HG03469 (cell line): ENCODE measurements at regions not wholly inside any gene's neighbourhood (a gene's known extent, or its start where the extent isn't known, plus 50 kb on each side); places are given as distances from the start of the nearest gene placed in this dataset.
"Not testable (repeated sequence)": the region's sequence is repeated elsewhere in the genome, so short reads cannot be mapped to it uniquely, and the experiment has no call there.

ENCODE experiments used
- ATAC-seq: cut with Tn5 transposase; IDR thresholded peaks from one replicate; pipeline ENCODE4 v1.9.1; 2021; ENCODE audit warnings: mild to moderate bottlenecking, moderate library complexity, moderate number of reproducible peaks; ENCODE audit not compliant: unreplicated experiment

- ATAC-seq = no peak
These were observed 255.0 kb upstream of the ZFP64 start for GRCh38 chr20:52446421-52447224.

GRCh38 chr20:52444455-52444854 is 252.9 kb upstream of the ZFP64 start:
- ATAC-seq = no peak

DNA sequence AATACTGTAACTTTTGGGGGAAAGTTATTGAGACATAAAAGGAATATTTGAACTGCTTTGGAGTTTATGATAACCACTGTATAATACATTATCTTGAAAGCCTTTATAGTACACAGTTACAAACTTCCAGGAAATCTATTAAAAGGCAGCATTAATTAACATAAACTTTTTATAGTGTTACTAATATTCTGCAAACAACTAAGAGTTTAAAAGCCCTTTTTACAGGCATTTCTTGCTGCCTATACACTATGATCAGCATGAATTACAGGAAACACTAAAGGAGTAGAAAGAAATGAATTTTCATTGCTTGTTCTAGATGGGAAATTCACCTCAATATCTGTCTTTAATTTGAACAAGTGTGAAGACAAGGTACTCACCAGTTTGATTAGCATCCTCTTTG is 252.3 kb upstream of the ZFP64 start:
- ATAC-seq = no peak

- no peak for ATAC-seq
These were observed 250.1 kb upstream of the ZFP64 start for GRCh38 chr20:52441710-52442109.

GRCh38 chr20:52439375-52439774 is 247.8 kb upstream of the ZFP64 start:
- no peak for ATAC-seq

DNA sequence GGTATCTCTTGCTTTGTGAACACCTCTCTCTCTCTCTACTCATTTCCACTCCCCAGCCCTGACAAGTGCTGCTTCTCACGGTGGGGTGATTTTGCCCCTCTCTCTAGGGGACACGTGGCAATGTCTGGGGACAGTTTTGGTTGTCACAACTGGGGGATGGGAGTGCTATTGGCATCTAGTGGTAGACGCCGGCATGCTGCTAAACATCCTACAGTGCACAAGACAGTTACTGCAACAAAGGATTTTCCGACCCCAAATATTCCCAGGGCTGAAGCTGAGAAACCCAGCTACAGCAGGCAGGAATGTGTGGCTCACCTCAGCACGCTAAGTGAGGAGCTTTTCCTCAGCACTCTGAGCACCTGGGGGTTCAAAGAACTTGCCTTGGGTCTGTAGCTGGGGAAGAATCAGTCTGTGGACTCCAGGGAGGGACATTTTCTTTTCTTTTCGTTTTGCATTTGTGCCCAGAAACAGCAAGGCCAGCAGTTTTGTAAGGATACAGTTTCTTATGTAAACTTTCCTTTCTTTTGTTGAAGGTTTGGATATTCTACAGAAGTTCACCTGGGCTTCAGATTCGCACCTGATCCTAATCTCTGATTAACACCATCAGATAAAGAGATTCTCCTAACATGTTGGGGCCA is 246.9 kb upstream of the ZFP64 start:
- ATAC-seq = no peak

- no peak for ATAC-seq
These were observed 242.9 kb upstream of the ZFP64 start for GRCh38 chr20:52434453-52434852.

- no peak for ATAC-seq
These were observed 242.5 kb upstream of the ZFP64 start for GRCh38 chr20:52434041-52434425.

DNA sequence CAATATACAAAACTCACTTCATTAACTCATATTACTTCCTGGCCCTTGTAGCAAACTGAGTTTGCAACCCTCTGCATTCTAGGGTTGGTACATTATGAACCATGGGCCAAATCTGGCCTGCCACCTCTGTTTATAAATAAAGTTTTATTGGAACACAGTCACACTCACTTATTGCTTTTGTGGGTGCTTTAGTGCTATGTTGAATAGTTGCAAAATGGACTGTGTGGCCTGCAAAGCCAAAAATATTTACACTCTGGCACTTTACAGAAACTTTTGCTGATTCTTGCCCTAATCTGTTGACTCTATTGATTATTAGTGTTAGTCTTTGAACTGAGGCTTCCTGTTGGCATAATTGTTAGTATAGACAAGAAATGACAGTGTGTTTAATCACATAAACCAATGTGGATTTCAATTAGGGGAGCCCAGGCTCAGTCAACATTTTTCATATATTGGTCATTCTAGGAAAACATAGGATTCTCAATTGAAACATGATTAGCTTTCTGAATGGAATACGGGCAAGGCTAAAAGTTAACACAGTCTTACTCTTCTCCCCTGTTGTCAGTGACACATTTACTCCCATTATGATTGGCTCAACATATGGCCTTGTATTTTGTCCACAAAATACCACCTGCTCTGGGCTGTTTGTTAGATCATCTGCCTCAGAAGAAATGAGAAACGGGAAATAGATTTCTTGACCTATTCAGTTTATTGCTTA is 241.9 kb upstream of the ZFP64 start:
- no peak for ATAC-seq

DNA sequence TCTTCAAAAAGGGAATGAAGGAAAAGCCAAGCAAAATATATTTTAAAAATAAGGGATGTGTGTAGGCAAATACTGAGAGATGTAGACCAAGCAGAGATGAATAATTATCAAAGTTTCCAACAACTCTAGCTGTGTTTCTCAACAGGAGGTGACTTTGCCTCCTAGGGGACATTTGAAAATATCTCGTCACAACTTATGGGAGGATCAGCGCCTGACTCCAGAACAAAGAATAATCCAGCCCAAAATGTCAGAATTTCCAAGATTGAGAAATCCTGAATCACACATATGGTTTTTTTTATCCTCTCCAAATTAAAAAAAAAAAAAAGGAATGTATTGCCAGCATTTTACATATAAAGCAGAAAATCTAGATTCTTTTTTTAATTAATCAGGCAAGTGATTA is 241.2 kb upstream of the ZFP64 start:
- no peak for ATAC-seq

GRCh38 chr20:52429029-52429428 is 237.4 kb upstream of the ZFP64 start:
- no peak for ATAC-seq

DNA sequence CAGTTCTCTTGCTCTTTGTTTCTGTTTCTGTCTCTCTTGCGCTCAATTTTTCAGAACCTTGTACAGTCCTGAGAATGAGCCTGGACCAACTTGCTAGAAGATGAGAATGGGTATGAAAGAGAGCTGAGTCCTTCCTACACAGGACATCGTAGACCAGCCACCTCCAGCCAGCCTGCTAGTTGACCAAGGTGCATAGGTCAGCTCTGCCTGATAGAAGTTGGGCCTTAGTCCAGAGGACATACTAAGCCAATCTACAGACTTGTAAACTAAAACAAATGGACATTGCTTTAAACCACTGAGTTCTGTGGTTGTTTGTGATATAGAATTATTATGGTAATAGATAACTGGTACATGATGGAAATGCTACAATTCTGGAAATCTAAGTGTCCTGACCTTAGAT is 236.4 kb upstream of the ZFP64 start:
- ATAC-seq = no peak

DNA sequence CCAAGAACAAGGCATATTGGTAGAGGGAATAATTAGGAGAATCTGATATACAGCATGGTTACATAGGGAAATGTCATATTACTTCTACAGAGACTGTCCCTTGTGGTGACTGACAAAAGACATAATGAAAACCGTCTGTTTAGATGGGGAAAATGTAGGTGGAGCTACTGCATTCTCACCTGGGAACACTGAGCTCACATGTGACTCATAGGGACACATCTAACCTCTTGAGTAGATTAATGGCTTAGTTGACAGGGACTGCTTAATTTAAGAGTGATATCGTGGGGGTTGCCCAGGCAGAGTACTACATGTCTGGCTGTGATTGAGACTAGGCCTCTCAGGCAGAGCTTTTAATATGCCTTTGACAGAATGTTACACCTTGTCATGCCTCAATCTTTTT is 235.3 kb upstream of the ZFP64 start:
- ATAC-seq = no peak

DNA sequence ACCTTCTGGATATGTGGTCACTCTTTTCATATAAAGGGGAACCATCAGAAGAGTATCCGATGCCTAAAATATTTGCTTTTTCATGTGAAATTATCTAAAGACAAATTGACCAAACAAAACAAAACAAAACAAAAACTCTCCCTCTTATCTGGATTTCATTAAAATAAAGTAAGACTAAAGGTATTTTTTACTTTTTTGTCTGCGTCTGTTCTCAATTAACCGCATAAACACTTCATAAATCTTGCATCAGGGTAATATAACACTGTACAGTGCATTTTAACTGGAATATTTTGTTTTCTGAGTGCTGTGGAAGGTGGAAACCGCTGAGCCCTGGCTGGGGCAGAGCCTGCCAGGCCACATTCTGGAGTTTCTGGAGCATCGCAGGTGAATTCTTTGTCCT is 234.1 kb upstream of the ZFP64 start:
- ATAC-seq = no peak

DNA sequence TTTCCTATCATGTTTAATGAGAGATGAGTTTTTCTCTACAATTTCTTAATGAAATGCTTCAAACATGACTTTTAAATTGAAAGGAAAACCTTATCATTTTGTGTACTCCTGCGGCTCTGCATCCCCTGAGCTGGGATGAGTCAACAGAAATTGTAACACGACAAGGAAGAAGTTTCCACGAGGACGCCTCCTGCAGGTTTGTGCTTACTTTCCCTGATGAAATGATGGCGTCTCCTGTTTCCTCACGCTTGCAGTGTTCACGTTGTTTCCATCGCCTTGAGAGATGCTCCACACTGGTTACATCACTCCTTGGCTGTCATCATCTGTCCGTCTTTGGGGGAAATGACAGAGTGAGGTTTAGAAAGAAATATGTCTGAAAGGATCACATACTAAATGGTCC is 233.7 kb upstream of the ZFP64 start:
- no peak for ATAC-seq

DNA sequence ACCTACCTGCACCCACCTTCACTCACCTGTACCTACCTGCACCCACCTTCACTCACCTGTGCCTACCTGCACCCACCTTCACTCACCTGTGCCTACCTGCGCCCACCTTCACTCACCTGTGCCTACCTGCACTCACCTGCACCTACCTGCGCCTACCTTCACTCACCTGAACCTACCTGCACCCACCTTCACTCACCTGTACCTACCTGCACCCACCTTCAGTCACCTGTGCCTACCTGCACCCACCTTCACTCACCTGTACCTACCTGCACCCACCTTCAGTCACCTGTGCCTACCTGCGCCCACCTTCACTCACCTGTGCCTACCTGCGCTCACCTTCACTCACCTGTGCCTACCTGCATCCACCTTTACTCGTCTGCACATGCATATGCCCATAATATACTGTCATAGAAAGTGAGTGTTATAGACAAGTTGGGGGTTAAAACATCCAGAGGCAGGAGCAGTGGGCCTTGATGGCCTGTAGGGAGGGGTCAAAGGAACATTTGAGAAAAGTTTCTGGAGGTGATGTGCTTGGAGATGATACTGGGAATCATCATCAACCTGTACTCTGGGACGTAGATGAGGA is 232.9 kb upstream of the ZFP64 start:
- not testable (repeated sequence) for ATAC-seq

DNA sequence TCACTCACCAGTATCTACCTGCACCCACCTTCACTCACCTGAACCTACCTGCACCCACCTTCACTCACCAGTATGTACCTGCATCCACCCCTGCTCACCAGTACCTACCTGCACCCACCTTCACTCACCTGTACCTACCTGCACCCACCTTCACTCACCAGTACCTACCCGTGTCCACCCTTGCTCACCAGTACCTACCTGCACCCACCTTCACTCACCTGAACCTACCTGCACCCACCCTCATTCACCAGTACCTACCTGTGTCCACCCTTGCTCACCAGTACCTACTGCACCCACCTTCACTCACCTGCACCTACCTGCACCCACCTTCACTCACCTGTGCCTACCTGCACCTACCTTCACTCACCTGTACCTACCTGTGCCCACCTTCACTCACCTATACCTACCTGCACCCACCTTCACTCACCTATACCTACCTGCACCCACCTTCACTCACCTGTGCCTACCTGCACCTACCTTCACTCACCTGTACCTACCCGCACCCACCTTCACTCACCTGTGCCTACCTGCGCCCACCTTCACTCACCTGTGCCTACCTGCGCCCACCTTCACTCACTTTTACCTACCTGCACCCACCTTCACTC is 232.1 kb upstream of the ZFP64 start:
- ATAC-seq = not testable (repeated sequence)

- ATAC-seq = no peak
These were observed 231.2 kb upstream of the ZFP64 start for GRCh38 chr20:52422574-52423336.

DNA sequence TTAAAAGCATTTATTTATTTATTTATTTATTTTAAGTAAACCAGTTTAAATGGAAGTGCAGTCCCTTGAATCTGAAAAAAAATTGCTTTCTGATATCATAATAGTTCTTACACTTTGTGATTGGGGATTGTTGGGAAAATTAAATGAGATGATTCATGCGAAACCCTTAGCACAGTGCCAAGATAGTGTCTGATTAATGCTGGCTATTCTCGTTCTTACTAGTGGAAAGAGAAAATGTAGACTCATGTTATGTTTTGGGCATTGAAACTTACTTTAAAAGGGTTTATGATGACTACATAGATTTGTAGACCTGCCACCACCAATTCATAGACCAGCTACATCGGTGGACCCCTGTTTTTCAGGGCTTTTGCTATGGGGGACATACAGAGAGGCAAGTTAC is 229.2 kb upstream of the ZFP64 start:
- ATAC-seq = no peak

DNA sequence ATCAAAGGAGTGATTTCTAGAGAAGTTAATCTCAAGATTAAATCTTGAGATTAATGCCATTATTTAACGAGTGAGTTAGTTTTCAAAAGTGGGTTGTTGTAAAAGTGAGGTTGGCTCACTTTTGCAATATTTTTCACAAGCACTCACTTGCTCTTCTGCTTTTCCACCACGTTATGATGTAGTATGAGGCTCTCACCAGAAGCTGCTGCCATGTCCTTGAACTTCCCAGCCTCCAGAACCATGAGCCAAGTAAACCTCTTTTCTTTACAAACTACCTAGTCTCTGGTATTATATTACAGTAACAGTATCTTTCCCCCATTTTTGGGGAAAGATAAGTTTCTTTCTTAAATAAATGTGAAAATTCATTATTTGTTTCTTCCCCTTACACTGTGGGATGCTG is 227.6 kb upstream of the ZFP64 start:
- ATAC-seq = no peak
